ENCODE measurements at regions not wholly inside any gene's neighbourhood (a gene's known extent, or its start where the extent isn't known, plus 50 kb on each side); places are given as distances from the start of the nearest gene placed in this dataset.

GRCh38 chr21:41624674-41625310 lies 116.8 kb upstream of the TMPRSS2 start:
- intact Hi-C loops (cut with micrococcal nuclease) = no loop called here
- Mint-ChIP-seq H3K27ac (no peak overlapping the region), H3K9me3 (no peaks in the 10 kb centered on the region), H3K36me3 (ENCODE audit: low read depth) (no peaks in the 10 kb centered on the region), H3K4me1 (no peaks in the 10 kb centered on the region), H3K27me3 (peaks cover 11% of the 10 kb centered on the region), H3K4me3 (no peak overlapping the region)
- no peak for DNase-seq

- Mint-ChIP-seq H3K4me1 (no peaks in the 10 kb centered on the region), H3K27me3 (peaks cover 11% of the 10 kb centered on the region), H3K36me3 (ENCODE audit: low read depth) (no peaks in the 10 kb centered on the region), H3K4me3 (no peak overlapping the region), H3K27ac (no peak overlapping the region), H3K9me3 (no peaks in the 10 kb centered on the region)
- intact Hi-C loops (cut with micrococcal nuclease) = no loop called here
- DNase-seq = no peak
Measured at GRCh38 chr21:41623945-41624344, 116.0 kb upstream of the TMPRSS2 start.

- intact Hi-C loops (cut with micrococcal nuclease) = no loop called here
- no peaks in the 10 kb centered on the region for H3K4me1 Mint-ChIP-seq
- peak; percentile 58 for DNase-seq
- no peaks in the 10 kb centered on the region for H3K9me3 Mint-ChIP-seq
- peak overlapping the region; percentile 48 for H3K27ac Mint-ChIP-seq
- no peak overlapping the region for H3K4me3 Mint-ChIP-seq
- H3K27me3 Mint-ChIP-seq = peaks cover 11% of the 10 kb centered on the region
- H3K36me3 Mint-ChIP-seq (ENCODE audit: low read depth) = no peaks in the 10 kb centered on the region
Measured at GRCh38 chr21:41622831-41623548, 115.0 kb upstream of the TMPRSS2 start.

- Mint-ChIP-seq H3K4me3 (no peak overlapping the region), H3K27ac (no peak overlapping the region), H3K27me3 (peaks cover 11% of the 10 kb centered on the region), H3K36me3 (ENCODE audit: low read depth) (no peaks in the 10 kb centered on the region), H3K4me1 (no peaks in the 10 kb centered on the region), H3K9me3 (no peaks in the 10 kb centered on the region)
- intact Hi-C loops (cut with micrococcal nuclease) = no loop called here
- DNase-seq = no peak
Measured at GRCh38 chr21:41622201-41622600, 114.2 kb upstream of the TMPRSS2 start.

GRCh38 chr21:41621513-41621912 lies 113.6 kb upstream of the TMPRSS2 start:
- Mint-ChIP-seq H3K36me3 (ENCODE audit: low read depth) (no peaks in the 10 kb centered on the region), H3K4me3 (no peak overlapping the region), H3K27me3 (peaks cover 13% of the 10 kb centered on the region), H3K9me3 (no peaks in the 10 kb centered on the region), H3K27ac (no peak overlapping the region), H3K4me1 (no peaks in the 10 kb centered on the region)
- intact Hi-C loops (cut with micrococcal nuclease) = no loop called here
- no peak for DNase-seq

- Mint-ChIP-seq H3K27me3 (peaks cover 15% of the 10 kb centered on the region), H3K9me3 (no peaks in the 10 kb centered on the region), H3K36me3 (ENCODE audit: low read depth) (no peaks in the 10 kb centered on the region), H3K4me1 (no peaks in the 10 kb centered on the region), H3K27ac (no peak overlapping the region), H3K4me3 (no peak overlapping the region)
- intact Hi-C loops (cut with micrococcal nuclease) = no loop called here
- DNase-seq = no peak
Measured at GRCh38 chr21:41620982-41621381, 113.0 kb upstream of the TMPRSS2 start.

- H3K4me3 Mint-ChIP-seq = no peak overlapping the region
- no peaks in the 10 kb centered on the region for H3K4me1 Mint-ChIP-seq
- no peaks in the 10 kb centered on the region for H3K36me3 Mint-ChIP-seq (ENCODE audit: low read depth)
- no peak overlapping the region for H3K27ac Mint-ChIP-seq
- DNase-seq = no peak
- intact Hi-C loops (cut with micrococcal nuclease) = no loop called here
- no peaks in the 10 kb centered on the region for H3K9me3 Mint-ChIP-seq
- H3K27me3 Mint-ChIP-seq = peaks cover 13% of the 10 kb centered on the region
Measured at GRCh38 chr21:41620541-41620940, 112.6 kb upstream of the TMPRSS2 start.

GRCh38 chr21:41616031-41616591 lies 108.2 kb upstream of the TMPRSS2 start:
- Mint-ChIP-seq H3K4me1 (no peaks in the 10 kb centered on the region), H3K4me3 (no peak overlapping the region), H3K27ac (no peak overlapping the region), H3K36me3 (ENCODE audit: low read depth) (no peaks in the 10 kb centered on the region), H3K9me3 (no peaks in the 10 kb centered on the region), H3K27me3 (peaks cover 5% of the 10 kb centered on the region)
- no peak for DNase-seq
- intact Hi-C loops (cut with micrococcal nuclease) = loop anchor here (10.0 kb wide), 2 partner anchors 159 to 199 kb away; no protein-coding TSS in a partner anchor

GRCh38 chr21:41615613-41616012 lies 107.7 kb upstream of the TMPRSS2 start:
- Mint-ChIP-seq H3K27ac (no peak overlapping the region), H3K4me1 (no peaks in the 10 kb centered on the region), H3K9me3 (no peaks in the 10 kb centered on the region), H3K4me3 (no peak overlapping the region), H3K36me3 (ENCODE audit: low read depth) (no peaks in the 10 kb centered on the region), H3K27me3 (peaks cover 5% of the 10 kb centered on the region)
- no peak for DNase-seq
- intact Hi-C loops (cut with micrococcal nuclease) = loop anchor here (10.0 kb wide), 2 partner anchors 159 to 199 kb away; no protein-coding TSS in a partner anchor

- Mint-ChIP-seq H3K9me3 (no peaks in the 10 kb centered on the region), H3K4me3 (no peak overlapping the region), H3K4me1 (no peaks in the 10 kb centered on the region), H3K27ac (no peak overlapping the region), H3K27me3 (peaks cover 5% of the 10 kb centered on the region), H3K36me3 (ENCODE audit: low read depth) (no peaks in the 10 kb centered on the region)
- no peak for DNase-seq
- intact Hi-C loops (cut with micrococcal nuclease) = loop anchor here (10.0 kb wide), 2 partner anchors 160 to 200 kb away; no protein-coding TSS in a partner anchor
Measured at GRCh38 chr21:41614511-41614910, 106.6 kb upstream of the TMPRSS2 start.

GRCh38 chr21:41613533-41613909 lies 105.6 kb upstream of the TMPRSS2 start:
- intact Hi-C loops (cut with micrococcal nuclease) = loop anchor here (10.0 kb wide), 2 partner anchors 161 to 201 kb away; no protein-coding TSS in a partner anchor
- no peak for DNase-seq
- H3K27me3 Mint-ChIP-seq = peaks cover 5% of the 10 kb centered on the region
- no peaks in the 10 kb centered on the region for H3K4me1 Mint-ChIP-seq
- no peak overlapping the region for H3K4me3 Mint-ChIP-seq
- no peaks in the 10 kb centered on the region for H3K36me3 Mint-ChIP-seq (ENCODE audit: low read depth)
- no peaks in the 10 kb centered on the region for H3K9me3 Mint-ChIP-seq
- no peak overlapping the region for H3K27ac Mint-ChIP-seq

GRCh38 chr21:41612674-41613532 lies 104.9 kb upstream of the TMPRSS2 start:
- Mint-ChIP-seq H3K9me3 (no peaks in the 10 kb centered on the region), H3K27me3 (peaks cover 5% of the 10 kb centered on the region), H3K4me3 (no peak overlapping the region), H3K4me1 (no peaks in the 10 kb centered on the region), H3K27ac (no peak overlapping the region), H3K36me3 (ENCODE audit: low read depth) (no peaks in the 10 kb centered on the region)
- peak; percentile 58 for DNase-seq
- intact Hi-C loops (cut with micrococcal nuclease) = loop anchor here (10.0 kb wide), 2 partner anchors 162 to 202 kb away; no protein-coding TSS in a partner anchor

GRCh38 chr21:41611966-41612606 lies 104.1 kb upstream of the TMPRSS2 start:
- Mint-ChIP-seq H3K9me3 (no peaks in the 10 kb centered on the region), H3K27ac (no peak overlapping the region), H3K4me3 (no peak overlapping the region), H3K36me3 (ENCODE audit: low read depth) (no peaks in the 10 kb centered on the region), H3K4me1 (no peaks in the 10 kb centered on the region), H3K27me3 (peaks cover 5% of the 10 kb centered on the region)
- intact Hi-C loops (cut with micrococcal nuclease) = loop anchor here (2.0 to 10.0 kb wide), 3 partner anchors 163 to 505 kb away; no protein-coding TSS in a partner anchor
- no peak for DNase-seq

All from activated CD4-positive, alpha-beta T cell treated with anti-CD3 and anti-CD28 coated beads, Interleukin-2, amount 10 ng/mL, durations not matched to agents 24 days and 14 days (primary cell).